ENCODE measurements at regions not wholly inside any gene's neighbourhood (a gene's known extent, or its start where the extent isn't known, plus 50 kb on each side); places are given as distances from the start of the nearest gene placed in this dataset.

DNA sequence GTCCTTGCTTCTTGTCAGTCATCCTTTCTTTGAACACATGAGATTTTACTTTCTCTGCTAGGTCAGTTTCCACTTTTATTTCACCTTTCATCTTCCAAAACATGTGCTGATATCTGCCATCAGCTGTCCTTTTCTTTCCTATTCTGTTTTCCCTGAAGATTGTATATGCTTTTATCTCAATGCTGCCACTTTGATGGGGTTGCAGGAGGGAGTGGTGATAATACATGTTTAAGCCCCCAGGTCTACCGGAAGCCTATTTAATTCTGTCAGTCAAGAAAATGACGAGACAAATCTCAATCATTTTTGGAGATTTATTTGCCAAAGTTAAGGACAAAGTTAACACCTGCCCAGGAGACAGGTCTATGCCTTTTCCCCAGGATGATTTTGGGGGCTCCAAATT is 73.8 kb downstream of the MRPL32 start:
- DNase-seq (ENCODE audit: low read depth): no peak
- TF ChIP-seq, protein P1, sequence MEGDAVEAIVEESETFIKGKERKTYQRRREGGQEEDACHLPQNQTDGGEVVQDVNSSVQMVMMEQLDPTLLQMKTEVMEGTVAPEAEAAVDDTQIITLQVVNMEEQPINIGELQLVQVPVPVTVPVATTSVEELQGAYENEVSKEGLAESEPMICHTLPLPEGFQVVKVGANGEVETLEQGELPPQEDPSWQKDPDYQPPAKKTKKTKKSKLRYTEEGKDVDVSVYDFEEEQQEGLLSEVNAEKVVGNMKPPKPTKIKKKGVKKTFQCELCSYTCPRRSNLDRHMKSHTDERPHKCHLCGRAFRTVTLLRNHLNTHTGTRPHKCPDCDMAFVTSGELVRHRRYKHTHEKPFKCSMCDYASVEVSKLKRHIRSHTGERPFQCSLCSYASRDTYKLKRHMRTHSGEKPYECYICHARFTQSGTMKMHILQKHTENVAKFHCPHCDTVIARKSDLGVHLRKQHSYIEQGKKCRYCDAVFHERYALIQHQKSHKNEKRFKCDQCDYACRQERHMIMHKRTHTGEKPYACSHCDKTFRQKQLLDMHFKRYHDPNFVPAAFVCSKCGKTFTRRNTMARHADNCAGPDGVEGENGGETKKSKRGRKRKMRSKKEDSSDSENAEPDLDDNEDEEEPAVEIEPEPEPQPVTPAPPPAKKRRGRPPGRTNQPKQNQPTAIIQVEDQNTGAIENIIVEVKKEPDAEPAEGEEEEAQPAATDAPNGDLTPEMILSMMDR (IDR thresholded peaks at IDR 0.05; ENCODE audit: low read length, missing control alignments): no peak
- H3K4me3 ChIP-seq (replicated peaks; ENCODE audit: low read depth, low read length): no peak overlapping the region

DNA sequence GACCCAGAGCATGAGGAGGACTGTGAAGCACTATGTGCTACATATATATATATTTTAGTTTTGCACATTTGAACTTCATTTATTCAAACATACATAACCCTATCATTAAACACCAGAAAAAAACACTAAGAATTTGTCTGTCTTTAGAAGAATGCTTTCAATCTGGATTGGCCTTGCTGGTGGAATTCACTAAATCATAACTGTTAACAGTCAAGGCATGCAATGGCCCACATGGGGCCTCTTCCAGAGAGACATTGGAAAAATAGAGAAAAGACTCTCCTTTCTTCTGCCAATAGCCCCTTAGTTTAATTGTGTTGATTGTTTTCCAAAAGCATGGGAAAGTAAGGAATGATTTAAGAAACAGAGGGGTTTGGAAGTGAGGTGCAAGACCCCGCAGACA is 77.9 kb downstream of the MRPL32 start:
- no peak overlapping the region for H3K4me3 ChIP-seq (replicated peaks; ENCODE audit: low read depth, low read length)
- no peak for DNase-seq (ENCODE audit: low read depth)
- TF ChIP-seq, protein P1 (IDR thresholded peaks at IDR 0.05; ENCODE audit: low read length, missing control alignments): no peak

DNA sequence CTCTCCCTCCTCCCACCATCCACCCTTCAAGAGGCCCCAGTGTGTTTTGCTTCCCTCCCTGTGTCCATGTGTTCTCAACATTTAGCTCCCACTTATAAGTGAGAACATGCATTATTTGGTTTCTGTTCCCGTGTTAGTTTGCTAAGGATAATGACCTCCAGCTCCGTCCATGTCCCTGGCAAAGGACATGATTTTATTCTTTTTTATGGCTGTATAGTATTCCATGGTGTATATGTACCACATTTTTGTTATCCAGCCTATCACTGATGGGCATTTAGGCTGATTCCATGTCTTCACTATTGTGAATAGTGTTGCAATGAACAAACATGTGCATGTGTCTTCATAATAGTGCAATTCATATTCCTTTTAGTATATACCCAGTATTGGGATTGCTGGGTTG is 79.7 kb downstream of the MRPL32 start:
- DNase-seq (ENCODE audit: low read depth): no peak
- TF ChIP-seq, protein P1 (IDR thresholded peaks at IDR 0.05; ENCODE audit: low read length, missing control alignments): no peak
- no peak overlapping the region for H3K4me3 ChIP-seq (replicated peaks; ENCODE audit: low read depth, low read length)

DNA sequence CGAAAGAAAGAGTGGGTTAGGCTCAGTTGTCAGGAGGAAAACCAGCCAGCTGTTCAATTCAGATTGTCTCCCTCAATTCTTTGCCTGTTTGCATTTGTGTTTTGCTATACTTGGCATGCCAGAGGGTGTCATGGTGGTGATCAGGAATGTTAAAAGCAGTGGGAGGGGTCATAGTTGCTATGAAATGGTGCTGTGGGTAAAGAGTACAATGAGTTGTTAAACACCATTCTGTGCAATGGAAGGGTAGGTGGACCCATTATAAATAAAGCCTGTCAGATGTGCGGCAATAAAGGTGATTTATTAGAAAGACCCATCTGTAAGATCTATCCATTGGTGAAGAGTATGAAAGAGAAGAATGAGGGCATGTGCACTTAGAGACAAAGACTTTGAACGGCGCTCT is 82.2 kb downstream of the MRPL32 start:
- DNase-seq (ENCODE audit: low read depth): no peak
- TF ChIP-seq, protein P1 (IDR thresholded peaks at IDR 0.05; ENCODE audit: low read length, missing control alignments): no peak
- no peak overlapping the region for H3K4me3 ChIP-seq (replicated peaks; ENCODE audit: low read depth, low read length)

DNA sequence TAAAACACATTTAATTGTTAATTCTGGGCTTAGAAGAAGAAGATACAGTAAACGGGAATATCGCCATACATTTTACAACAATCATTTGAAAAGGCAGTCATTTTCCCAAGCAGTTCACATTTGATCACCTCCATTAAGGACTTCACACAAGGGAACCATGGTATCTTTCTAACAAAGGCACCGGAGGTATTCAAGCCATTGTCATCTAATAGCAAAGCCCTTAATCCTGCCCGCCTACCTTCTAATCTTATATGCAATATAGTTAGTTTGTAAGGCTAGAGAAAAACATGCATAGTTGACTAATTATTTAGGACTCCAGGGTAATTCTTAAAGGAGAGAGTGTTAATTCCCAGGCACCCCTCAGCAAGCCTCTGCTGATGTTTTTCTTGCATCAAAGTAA is 83.1 kb downstream of the MRPL32 start:
- no peak for DNase-seq (ENCODE audit: low read depth)
- TF ChIP-seq, protein P1 (IDR thresholded peaks at IDR 0.05; ENCODE audit: low read length, missing control alignments): no peak
- no peak overlapping the region for H3K4me3 ChIP-seq (replicated peaks; ENCODE audit: low read depth, low read length)

DNA sequence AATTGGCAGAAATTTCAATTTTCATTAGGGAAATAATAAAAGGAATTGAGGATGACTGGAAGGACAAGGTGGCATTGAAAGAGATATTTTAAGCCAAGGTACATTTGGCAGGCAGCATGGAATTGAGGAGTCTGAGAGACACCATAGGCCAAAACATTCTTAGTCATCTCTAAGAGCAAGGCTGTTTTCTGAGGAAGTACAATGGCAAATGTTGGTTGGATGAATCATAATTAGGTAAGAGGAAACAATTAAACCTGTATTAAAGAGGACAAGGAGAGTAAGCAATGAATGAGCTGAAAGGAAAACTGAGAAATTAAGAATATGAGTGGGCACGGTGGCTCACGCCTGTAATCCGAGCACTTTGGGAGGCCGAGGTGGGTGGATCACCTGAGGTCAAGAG is 86.3 kb downstream of the MRPL32 start:
- peak; percentile 50 for DNase-seq (ENCODE audit: low read depth)
- TF ChIP-seq, protein P1 (IDR thresholded peaks at IDR 0.05; ENCODE audit: low read length, missing control alignments): no peak

DNA sequence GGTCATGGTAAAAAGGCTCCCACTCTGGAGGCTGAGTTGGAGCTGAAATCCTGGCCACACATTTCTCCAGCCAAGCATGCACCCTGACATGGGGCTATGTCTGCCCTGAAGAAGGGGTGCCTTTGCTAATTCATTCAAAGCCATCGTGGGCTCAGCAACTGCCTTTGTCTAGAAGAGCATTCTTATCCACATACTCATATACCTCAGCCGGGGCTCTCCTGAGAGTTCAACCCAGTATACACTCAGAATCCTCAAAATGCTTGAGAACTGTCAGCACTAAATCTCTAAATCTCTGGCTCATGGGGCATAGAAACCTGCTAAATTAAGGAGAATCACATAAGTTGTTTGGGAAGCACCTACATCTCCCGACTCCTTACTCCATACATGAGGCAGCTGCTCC is 89.3 kb downstream of the MRPL32 start:
- no peak for DNase-seq (ENCODE audit: low read depth)
- TF ChIP-seq, protein P1 (IDR thresholded peaks at IDR 0.05; ENCODE audit: low read length, missing control alignments): no peak
- H3K4me3 ChIP-seq (replicated peaks; ENCODE audit: low read depth, low read length): no peak overlapping the region

More for the DNA sequence above, 86.3 kb downstream of the MRPL32 start:
- H3K4me3 ChIP-seq (replicated peaks; ENCODE audit: low read depth, low read length): no peak overlapping the region

Measured in fibroblast of pulmonary artery (primary cell).